GM12874 (cell line): ENCODE measurements at regions not wholly inside any gene's neighbourhood (a gene's known extent, or its start where the extent isn't known, plus 50 kb on each side); places are given as distances from the start of the nearest gene placed in this dataset.

Experiments
- CTCF ChIP-seq: IDR thresholded peaks from 2 replicates; pipeline ENCODE4 v1.5.1; 2011; ENCODE audit warnings: low read depth, mild to moderate bottlenecking, control low read depth, low read length, moderate library complexity; ENCODE audit not compliant: insufficient read depth

GRCh38 chr12:92030618-92031017 lies 115.0 kb downstream of the BTG1 start:
- TF ChIP-seq CTCF, result no peak

- TF ChIP-seq CTCF, result no peak
Observed at GRCh38 chr12:92029902-92030586, 115.6 kb downstream of the BTG1 start.

- TF ChIP-seq CTCF, result no peak
Observed at GRCh38 chr12:92029136-92029535, 116.5 kb downstream of the BTG1 start.

- TF ChIP-seq CTCF, result no peak
Observed at GRCh38 chr12:92028441-92028709, 117.3 kb downstream of the BTG1 start.

GRCh38 chr12:92027701-92028440 lies 117.8 kb downstream of the BTG1 start:
- TF ChIP-seq CTCF, result no peak

GRCh38 chr12:92027243-92027642 lies 118.4 kb downstream of the BTG1 start:
- no peak for TF ChIP-seq CTCF

GRCh38 chr12:92025462-92026207 lies 120.0 kb downstream of the BTG1 start:
- TF ChIP-seq CTCF, result no peak
